HG03558 (cell line): ENCODE measurements at regions not wholly inside any gene's neighbourhood (a gene's known extent, or its start where the extent isn't known, plus 50 kb on each side); places are given as distances from the start of the nearest gene placed in this dataset.
"Not testable (repeated sequence)": the region's sequence is repeated elsewhere in the genome, so short reads cannot be mapped to it uniquely, and the experiment has no call there.

Source experiments
- ATAC-seq: cut with Tn5 transposase; IDR thresholded peaks from one replicate; pipeline ENCODE4 v1.9.1; 2021; ENCODE audit warnings: moderate number of reproducible peaks; ENCODE audit not compliant: unreplicated experiment; ENCODE audit errors: extremely low read depth

DNA sequence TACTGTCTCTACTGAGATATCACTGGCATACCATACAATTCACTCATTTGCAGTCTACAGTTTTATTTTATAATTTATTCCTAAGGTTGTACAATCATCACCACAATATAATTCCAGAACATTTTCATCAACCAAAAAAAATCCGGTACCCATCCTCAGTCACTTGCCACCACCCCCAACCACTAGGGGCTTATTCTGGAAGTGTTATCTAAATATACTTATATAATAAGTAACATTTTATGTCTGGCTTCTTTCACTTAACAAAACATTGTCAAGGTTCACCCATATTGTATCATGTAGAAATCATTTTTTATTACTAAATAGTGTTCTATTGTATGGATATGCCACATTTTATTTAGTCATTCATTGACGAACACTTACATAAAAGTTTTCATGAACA is 440.8 kb downstream of the RNF144A start:
- ATAC-seq = no peak

DNA sequence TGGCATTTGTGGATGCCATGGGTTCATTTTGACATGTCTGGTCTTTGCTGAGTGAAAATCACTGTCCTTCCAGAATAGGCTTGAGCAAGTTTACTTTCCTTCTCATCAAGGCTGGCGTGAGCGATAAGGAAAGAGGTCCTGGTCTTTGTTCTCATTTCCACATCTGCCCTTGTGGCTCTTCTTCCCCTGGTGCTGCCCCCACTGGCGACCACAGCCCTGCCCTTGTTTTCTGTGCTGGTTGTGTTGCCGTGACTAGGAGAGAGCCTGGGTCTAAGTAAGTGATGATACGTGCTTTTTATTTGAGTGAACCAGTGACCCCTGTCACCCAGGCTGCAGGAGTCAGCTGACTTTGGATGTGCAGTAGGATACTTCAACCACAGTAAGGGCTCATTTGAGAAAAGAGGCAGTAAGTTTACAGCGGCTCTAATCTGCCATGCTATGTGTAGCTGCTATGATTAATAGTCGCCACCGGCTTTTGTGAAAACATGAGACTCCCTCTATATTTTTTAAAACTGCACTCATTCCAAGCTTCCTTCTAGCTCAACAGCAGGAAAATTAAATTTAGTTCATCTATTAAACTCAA is 441.7 kb downstream of the RNF144A start:
- ATAC-seq = no peak

DNA sequence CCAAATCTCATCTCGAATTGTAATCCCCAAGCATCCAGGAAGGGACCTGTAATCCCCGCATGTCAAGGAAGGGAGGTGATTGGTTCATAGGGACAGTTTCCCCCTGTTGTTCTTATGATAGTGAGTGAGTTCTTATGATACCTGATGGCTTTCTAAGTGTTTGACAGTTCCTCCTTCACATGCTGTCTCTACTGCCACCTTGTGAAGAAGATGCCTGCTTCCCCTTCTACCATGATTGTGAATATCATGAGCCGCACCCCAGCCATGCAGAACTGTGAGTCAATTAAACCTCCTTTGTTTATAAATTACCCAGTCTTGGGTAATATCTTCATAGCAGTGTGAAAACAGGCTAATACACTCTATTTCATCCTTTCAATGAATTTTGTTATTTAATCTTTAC is 446.7 kb downstream of the RNF144A start:
- ATAC-seq = no peak

DNA sequence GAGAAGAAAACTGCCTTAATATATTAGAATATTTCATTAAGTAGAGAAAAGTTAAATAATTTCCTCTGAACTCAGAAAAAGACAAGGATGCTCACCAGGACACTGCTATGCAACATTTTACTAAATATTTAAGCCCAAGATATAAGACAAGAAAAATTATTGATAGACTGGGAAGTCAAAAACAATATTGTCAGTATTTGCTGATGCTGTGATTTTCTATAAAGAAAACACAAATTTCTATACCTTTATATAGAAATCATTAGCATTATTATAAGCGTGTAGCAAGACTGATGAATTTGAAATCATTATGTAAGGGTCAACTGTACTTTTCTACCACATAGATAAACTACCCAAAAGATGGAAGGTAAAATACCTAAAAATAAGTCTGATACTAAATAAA is 451.0 kb downstream of the RNF144A start:
- ATAC-seq = no peak

DNA sequence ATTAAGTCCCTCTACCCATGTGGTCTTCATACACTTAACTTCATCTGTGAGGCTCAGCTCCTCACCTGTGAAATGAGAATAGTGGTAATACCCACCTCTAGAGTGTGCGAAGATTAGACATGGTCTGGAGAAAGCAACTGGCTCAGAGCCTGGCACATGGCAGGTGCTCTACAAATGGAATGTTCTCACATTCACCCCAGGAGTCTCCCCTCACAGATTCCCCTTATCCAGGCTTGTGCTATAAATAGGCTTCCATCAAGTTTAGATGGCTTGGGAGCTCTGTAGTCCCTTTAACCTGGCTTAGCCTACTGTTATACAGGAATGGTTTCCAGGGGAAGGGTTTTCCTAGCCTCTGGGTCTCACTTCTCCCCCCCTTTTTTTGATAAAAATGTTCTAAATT is 455.9 kb downstream of the RNF144A start:
- no peak for ATAC-seq

DNA sequence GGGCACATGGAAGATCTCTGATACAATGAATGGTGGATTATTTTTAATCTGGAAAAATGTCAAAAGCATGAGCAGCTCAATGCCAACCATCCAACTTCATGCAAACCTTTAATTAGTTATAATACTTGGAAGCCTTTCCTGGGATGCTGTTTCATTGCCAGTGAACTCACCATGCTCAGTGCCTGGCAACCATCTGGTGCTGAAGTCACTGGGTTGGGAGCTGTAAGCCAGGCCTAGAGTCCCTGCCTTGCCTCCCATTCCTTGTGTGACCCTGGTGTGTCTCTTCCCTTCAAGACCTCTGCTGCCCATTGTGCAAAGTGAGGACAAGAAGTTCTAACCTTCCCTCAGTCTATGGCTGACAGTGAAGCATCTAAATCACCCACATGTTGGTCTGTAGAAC is 458.7 kb downstream of the RNF144A start:
- ATAC-seq = no peak

DNA sequence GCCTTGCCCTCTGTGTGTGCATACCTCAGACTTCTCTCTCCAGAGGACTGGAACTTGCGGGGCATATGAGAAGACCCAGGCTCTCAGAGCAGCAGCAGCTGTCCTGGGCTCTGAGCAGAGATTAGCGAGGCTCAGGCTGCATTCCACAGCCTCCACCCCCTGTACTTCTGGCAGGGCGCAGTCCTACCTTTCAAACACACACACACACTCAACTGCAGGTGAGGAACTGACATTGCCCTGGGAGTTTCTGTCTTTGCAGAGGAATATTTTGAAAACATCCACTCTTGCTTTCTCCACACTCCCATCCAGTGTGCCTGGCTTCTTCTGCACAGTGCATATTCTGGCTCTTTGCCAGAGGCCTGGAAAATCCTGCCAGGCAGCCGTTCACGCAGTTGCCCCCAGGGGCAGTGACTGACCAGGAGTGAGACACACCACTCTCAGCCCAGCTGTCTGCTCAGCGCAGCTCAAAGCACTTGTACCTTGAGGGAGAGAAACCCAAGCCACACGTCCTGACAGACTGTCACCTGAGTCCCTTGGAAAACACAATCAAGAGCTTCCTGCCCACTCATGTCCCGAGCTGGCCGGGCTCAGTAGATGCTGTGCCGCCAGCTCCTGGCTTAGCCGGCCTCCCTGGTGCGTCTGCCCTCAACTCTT is 460.8 kb downstream of the RNF144A start:
- no peak for ATAC-seq

DNA sequence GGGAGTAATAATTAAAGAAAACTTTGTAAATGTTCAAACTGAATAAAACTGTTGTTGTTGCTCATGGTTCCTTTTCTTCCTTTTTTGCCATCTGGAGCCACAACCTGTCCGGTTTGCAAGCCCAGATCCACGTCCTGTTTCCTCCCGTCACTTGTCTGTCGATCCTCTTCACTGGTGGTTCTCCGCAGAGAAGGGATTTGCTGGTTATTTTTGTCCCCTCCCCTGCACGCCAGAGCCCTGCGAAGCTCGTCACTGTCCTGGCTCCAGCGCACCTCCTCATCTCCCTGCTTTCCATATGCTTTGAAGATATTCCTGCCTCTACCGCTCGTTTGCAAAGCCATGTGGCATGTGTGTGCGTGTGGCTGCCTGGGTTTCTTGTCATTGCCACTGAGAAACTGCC is 461.4 kb downstream of the RNF144A start:
- no peak for ATAC-seq

DNA sequence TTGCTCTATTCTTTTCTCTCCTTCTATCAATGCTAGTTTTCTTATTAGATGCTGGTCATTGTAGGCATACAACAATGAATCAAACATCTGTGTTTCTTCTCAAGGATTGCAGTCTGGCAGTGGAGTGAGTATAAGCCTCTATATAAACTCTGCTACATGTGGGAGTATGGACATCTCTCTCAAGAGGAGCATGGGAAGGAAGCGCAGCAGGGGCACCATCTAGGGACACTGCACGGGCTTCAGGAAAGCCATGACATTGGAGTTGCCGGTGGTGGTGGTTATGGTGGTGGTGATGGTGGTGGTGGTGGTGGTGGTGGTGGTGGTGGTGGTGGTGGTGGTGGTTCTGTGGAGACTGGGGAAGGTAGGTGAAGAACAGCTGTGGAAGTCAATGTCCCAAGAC is 462.6 kb downstream of the RNF144A start:
- no peak for ATAC-seq

DNA sequence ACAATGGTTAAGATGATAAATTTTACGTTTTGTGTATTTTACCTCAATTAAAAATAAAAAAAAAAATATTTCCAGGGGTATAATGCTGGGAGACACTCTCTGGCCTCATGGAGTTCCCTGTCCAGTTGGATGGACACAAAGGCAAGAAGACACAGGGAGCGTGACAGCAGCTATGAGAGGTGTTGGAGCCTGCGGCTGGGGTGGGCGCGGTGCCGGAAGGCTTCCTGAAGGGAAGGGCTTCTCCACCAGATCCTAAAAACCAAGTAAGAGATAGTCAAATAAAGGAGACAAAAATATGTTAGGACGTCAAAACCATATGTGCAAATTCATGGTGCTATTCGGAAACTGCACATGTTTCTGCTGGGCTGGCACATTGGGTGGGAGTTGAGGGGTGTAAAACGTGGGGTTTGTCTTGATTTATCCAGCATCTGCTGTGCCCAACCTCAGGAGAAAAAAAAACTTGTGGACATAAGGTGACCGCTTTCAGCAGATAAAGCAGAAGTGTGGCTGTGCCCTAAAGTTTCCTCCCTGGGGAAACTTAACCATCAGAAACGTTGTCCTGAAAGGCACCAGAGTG is 467.6 kb downstream of the RNF144A start:
- no peak for ATAC-seq

DNA sequence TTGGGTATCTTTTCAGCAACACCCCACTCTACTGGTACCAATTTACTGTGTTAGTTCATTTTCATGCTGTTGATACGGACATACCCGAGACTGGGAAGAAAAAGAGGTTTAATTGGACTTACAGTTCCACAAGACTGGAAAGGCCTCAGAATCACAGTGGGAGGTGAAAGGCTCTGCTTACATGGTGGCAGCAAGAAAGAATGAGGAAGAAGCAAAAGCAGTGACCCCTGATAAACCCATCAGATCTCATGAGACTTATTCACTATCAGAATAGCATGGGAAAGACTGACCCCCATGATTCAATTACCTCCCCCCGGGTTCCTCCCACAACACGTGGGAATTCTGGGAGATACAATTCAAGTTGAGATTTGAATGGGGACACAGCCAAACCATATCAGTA is 473.1 kb downstream of the RNF144A start:
- ATAC-seq = not testable (repeated sequence)

DNA sequence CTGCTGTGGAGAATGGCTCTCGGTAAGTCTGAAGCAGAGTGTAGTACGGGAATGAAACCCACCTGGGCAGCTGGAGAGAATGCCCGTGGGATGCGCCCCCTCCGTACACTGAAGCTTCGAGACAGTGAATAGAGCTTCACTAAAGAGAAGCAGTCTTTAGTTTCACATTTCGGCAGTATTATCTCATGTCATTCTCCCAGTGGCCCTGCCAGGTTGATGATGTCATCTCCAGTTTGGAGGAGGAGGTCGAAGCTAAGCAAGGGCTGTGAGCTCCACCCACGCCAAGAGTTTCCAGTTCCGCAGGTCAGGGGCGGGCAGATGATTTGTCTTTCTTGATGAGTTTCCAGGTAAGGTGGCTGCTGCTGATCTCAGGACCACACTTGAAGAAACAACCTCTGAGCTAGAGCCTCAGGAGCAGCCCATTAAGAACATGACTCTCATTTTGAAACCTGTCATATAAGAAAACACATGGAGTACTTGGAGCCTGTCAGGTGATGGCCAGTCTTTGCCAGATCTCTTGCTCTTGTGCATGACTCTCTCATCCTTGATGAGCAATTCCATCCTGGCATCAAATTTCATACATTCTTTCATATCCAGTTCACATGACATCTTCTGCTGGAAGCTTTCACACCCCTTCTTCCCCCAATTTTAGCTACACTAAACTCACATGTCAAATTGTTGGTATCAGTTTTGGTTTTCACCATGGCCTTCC is 475.0 kb downstream of the RNF144A start:
- no peak for ATAC-seq

DNA sequence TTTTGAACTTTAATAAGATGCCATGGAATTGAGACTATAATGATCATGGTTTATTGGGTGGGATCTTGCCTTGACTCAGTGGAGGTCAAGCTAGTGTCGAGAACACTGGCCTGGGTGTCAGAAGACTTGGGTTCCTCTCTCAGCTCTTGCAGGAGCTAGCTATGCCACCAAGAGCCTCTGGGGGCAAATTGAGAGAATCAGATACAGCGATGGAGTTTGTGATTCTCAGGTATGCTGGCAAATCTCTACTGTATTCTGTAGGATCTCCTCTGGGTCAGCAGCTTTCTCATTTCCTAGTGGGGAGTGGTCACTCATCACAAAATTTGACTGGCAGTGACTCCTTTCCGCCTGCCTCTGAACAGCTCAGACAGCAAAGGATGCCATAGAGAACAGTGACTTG is 477.0 kb downstream of the RNF144A start:
- ATAC-seq = no peak

DNA sequence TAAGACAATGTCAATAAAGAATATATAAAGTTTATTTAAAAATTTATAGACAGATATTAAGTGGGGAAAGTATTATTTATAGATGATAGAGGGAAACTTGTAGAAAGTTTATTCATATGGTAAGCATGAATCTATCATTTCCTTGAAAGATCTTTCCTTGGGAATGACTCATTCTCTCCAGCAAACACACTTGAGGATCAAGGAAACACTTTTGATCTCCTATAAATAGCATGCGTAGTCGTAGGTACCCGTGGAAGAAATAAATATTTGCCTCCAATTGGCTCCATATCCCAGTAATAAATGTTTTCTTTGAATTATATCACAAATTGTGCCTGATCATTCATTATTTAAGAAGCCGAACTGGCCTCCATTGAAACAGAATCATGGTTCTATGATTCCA is 483.4 kb downstream of the RNF144A start:
- ATAC-seq = no peak

DNA sequence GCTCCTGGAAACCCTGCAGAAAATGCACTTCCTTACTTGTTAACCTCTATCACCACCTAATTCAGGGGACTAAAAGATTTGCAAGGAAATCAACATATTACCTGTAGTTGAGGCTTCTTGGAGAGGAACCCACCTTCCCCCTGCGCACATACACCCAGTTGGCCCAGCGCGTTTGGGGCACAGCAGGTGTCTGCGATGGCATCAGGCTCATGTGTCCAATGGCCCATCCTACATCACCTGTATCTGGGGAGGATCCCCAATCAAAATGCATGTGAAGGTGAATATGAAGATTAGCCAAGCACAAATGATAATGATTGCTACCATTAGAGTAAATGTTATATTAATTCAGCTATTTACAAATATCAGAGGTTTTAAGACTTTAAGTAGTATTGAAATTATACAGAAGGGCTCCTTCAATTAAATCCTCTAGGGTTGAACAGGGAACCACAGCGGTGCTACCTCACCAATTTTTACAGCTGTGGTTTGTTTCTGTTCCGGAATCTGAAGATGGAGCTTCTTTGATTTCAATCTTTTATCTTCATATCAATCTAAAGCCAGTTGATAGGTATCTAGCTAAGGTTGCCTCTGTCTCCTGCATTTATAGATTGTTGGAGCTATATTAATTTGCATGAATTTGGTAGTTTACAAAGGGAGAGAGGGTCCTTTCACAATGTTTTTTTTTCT is 486.0 kb downstream of the RNF144A start:
- no peak for ATAC-seq

DNA sequence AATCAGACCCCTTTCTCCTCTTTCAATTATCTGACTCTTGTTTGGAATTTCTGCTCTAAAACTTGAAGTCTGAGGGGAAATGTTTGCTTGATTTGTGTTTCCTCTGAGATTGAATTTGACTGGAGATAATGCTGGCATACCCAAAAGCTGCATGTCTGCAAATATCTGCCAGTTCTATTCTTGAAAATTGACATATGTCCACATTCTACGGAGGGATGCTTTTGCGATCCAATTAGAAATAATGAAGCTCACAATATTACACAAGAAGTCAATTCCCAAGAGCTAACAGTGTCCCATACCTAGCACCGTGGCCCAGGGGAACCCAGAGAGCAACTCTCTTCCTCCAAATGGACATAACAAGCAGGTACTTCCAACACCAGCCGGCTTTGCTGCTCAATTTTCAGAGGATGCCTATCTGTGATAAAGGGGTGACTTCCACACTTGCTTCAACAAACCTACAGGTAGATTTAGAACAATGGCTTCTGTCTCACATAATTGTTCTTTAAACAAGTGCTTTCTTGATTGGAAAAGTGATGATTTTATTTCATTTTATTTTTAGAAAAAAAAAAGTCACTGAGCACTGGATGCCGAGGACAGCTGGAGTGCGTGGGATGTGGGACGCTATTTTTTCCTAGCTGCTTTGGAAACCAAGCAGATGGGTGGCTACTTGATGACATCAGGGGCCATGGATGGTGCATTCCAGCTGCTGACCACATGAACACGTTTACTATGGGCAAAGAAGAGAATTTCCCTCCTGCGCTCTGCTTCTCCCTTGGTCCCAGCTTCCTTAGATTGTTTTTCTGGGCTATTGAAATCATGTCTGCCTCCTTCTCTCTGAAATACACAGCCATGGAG is 488.9 kb downstream of the RNF144A start:
- ATAC-seq = no peak

DNA sequence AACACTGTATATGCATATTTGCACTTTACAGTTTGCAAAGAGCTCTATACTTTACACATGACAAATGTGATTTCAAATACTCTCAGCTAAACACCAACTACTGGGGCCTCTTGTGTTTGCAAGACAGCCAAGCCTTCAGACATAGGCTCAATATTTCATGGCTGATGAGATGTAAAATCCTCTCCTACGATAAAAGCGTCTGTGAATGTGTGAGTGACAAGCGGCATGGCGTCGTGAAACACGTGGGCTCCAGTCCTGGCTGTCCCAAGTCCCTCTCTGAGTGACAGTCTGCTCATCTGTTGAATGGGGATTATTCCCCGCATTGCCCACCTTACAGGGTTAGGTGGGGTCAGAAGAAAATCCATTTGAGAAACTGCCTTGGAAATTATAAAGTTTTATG is 489.8 kb downstream of the RNF144A start:
- ATAC-seq = no peak

DNA sequence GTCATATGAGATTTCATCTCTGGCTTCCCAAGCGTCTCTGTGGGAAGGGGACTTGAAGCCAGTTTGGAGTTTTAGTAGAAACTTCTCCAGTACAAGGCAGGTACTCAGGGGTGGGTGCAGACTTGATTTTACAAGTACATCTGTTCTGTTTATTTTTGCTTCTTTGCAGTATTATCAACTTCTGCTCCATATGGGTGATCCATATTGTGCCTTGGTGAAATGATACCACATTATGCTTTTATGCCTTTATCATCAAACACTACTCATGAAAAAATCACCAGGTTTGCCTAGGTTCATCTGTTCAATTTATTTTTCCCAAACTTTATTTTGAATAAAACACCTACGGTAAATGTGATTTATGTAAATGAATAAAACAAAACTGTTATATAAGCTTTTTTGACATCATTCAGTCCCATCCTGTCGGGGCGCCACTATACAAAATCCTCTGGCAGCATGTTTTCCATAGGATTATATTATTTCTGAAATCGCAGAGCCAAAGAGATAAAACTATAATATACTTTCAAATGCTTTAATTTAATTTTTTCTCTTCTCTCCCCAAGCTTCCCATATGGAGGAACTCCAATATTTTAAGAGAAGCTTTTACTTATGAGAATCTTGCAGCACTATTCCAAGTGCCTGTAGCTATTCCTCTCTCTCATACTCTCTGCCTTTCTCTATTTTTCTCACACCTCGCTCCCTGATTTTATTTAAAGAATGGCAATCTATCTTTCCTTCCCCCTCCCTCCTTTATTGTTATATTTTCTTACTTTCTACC is 490.9 kb downstream of the RNF144A start:
- ATAC-seq = no peak

DNA sequence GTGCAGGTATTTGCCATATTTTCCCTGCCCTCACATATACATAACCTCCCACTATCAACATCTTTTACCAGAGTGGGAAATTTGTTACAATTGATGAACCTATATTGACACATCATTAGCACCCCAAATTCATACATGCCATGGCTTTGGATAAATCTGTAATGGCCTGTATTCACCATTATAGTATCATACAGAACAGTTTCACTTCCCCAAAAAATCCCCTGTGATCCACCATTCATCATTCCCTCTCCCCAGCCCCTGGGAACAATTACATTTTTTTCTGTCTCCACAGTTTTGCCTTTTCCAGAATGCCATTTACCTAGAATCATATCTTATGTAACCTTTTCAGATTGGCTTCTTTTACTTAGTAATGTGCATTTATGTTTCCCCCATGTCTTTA is 494.5 kb downstream of the RNF144A start:
- ATAC-seq = no peak
